HG03280 (cell line): ENCODE measurements at regions not wholly inside any gene's neighbourhood (a gene's known extent, or its start where the extent isn't known, plus 50 kb on each side); places are given as distances from the start of the nearest gene placed in this dataset.

Source experiments
- ATAC-seq: cut with Tn5 transposase; IDR thresholded peaks from one replicate; pipeline ENCODE4 v1.9.1; 2021; ENCODE audit warnings: mild to moderate bottlenecking, moderate library complexity; ENCODE audit not compliant: unreplicated experiment

GRCh38 chr1:79785561-79785960 is 779.0 kb upstream of the ADGRL4 start:
- no peak for ATAC-seq

- no peak for ATAC-seq
Observed at GRCh38 chr1:79781261-79781660, 774.7 kb upstream of the ADGRL4 start.

GRCh38 chr1:79777481-79778219 is 771.1 kb upstream of the ADGRL4 start:
- peak; percentile 97 for ATAC-seq

GRCh38 chr1:79775402-79775801 is 768.9 kb upstream of the ADGRL4 start:
- no peak for ATAC-seq

- no peak for ATAC-seq
Observed at GRCh38 chr1:79773385-79773784, 766.9 kb upstream of the ADGRL4 start.

GRCh38 chr1:79762461-79762860 is 755.9 kb upstream of the ADGRL4 start:
- ATAC-seq, result no peak

- ATAC-seq, result no peak
Observed at GRCh38 chr1:79760531-79760930, 754.0 kb upstream of the ADGRL4 start.

GRCh38 chr1:79749607-79750006 is 743.1 kb upstream of the ADGRL4 start:
- ATAC-seq, result no peak

GRCh38 chr1:79745929-79746328 is 739.4 kb upstream of the ADGRL4 start:
- ATAC-seq, result no peak

- no peak for ATAC-seq
Observed at GRCh38 chr1:79744746-79745145, 738.2 kb upstream of the ADGRL4 start.

- peak; percentile 67 for ATAC-seq
Observed at GRCh38 chr1:79741720-79742421, 735.3 kb upstream of the ADGRL4 start.

GRCh38 chr1:79738101-79738500 is 731.6 kb upstream of the ADGRL4 start:
- no peak for ATAC-seq

- no peak for ATAC-seq
Observed at GRCh38 chr1:79737193-79737592, 730.7 kb upstream of the ADGRL4 start.

- ATAC-seq, result no peak
Observed at GRCh38 chr1:79732950-79733349, 726.4 kb upstream of the ADGRL4 start.

GRCh38 chr1:79726911-79727310 is 720.4 kb upstream of the ADGRL4 start:
- no peak for ATAC-seq

- no peak for ATAC-seq
Observed at GRCh38 chr1:79726321-79726720, 719.8 kb upstream of the ADGRL4 start.

GRCh38 chr1:79716447-79716846 is 709.9 kb upstream of the ADGRL4 start:
- ATAC-seq, result no peak

GRCh38 chr1:79714664-79715063 is 708.1 kb upstream of the ADGRL4 start:
- ATAC-seq, result no peak

GRCh38 chr1:79711001-79711431 is 704.5 kb upstream of the ADGRL4 start:
- ATAC-seq, result peak; percentile 85

- no peak for ATAC-seq
Observed at GRCh38 chr1:79708646-79709265, 702.2 kb upstream of the ADGRL4 start.

- ATAC-seq, result no peak
Observed at GRCh38 chr1:79705218-79705617, 698.7 kb upstream of the ADGRL4 start.

GRCh38 chr1:79704067-79704466 is 697.5 kb upstream of the ADGRL4 start:
- ATAC-seq, result no peak
